Endothelial cell of hepatic sinusoid (primary cell): ENCODE measurements at regions not wholly inside any gene's neighbourhood (a gene's known extent, or its start where the extent isn't known, plus 50 kb on each side); places are given as distances from the start of the nearest gene placed in this dataset.
"Not testable (repeated sequence)": the region's sequence is repeated elsewhere in the genome, so short reads cannot be mapped to it uniquely, and the experiment has no call there.

Experiments used
- in situ Hi-C: cut with HindIII; loops from 2 replicates; pipeline ENCODE4 v1.10.0; 2017; ENCODE audit warnings: low sequenced_read_pairs

- in situ Hi-C loops = no loop called here
Measured at GRCh38 chr15:26280281-26280680, 417.2 kb upstream of the ATP10A start.

GRCh38 chr15:26261966-26262365 lies 398.8 kb upstream of the ATP10A start:
- in situ Hi-C loops = no loop called here

- in situ Hi-C loops = no loop called here
Measured at GRCh38 chr15:26261413-26261812, 398.3 kb upstream of the ATP10A start.

- in situ Hi-C loops = no loop called here
Measured at GRCh38 chr15:26260517-26261133, 397.5 kb upstream of the ATP10A start.

GRCh38 chr15:26259581-26259980 lies 396.5 kb upstream of the ATP10A start:
- in situ Hi-C loops = no loop called here

- in situ Hi-C loops = not testable (repeated sequence)
Measured at GRCh38 chr15:26244782-26245181, 381.7 kb upstream of the ATP10A start.

- in situ Hi-C loops = no loop called here
Measured at GRCh38 chr15:26243382-26243781, 380.3 kb upstream of the ATP10A start.

GRCh38 chr15:26242565-26243071 lies 379.5 kb upstream of the ATP10A start:
- in situ Hi-C loops = no loop called here

GRCh38 chr15:26235864-26236263 lies 372.7 kb upstream of the ATP10A start:
- in situ Hi-C loops = no loop called here

- in situ Hi-C loops = no loop called here
Measured at GRCh38 chr15:26234976-26235767, 372.0 kb upstream of the ATP10A start.

- in situ Hi-C loops = no loop called here
Measured at GRCh38 chr15:26232691-26233090, 369.6 kb upstream of the ATP10A start.

- in situ Hi-C loops = no loop called here
Measured at GRCh38 chr15:26231096-26231495, 368.0 kb upstream of the ATP10A start.

GRCh38 chr15:26224266-26224665 lies 361.1 kb upstream of the ATP10A start:
- in situ Hi-C loops = no loop called here

GRCh38 chr15:26223720-26224119 lies 360.6 kb upstream of the ATP10A start:
- in situ Hi-C loops = no loop called here

GRCh38 chr15:26222781-26223180 lies 359.7 kb upstream of the ATP10A start:
- in situ Hi-C loops = no loop called here

GRCh38 chr15:26217043-26217442 lies 353.9 kb upstream of the ATP10A start:
- in situ Hi-C loops = not testable (repeated sequence)

GRCh38 chr15:26214290-26214689 lies 351.2 kb upstream of the ATP10A start:
- in situ Hi-C loops = loop anchor here (5.0 kb wide), 1 partner anchor 98 kb away; no protein-coding TSS in a partner anchor

GRCh38 chr15:26213427-26213826 lies 350.3 kb upstream of the ATP10A start:
- in situ Hi-C loops = loop anchor here (5.0 kb wide), 1 partner anchor 99 kb away; no protein-coding TSS in a partner anchor

- in situ Hi-C loops = loop anchor here (5.0 kb wide), 1 partner anchor 100 kb away; no protein-coding TSS in a partner anchor
Measured at GRCh38 chr15:26212109-26212508, 349.0 kb upstream of the ATP10A start.

- in situ Hi-C loops = loop anchor here (5.0 kb wide), 1 partner anchor 101 kb away; no protein-coding TSS in a partner anchor
Measured at GRCh38 chr15:26210980-26211379, 347.9 kb upstream of the ATP10A start.

- in situ Hi-C loops = no loop called here
Measured at GRCh38 chr15:26201177-26201858, 338.2 kb upstream of the ATP10A start.
